Mucosa of rectum (tissue), 2 donors: ENCODE measurements at regions not wholly inside any gene's neighbourhood (a gene's known extent, or its start where the extent isn't known, plus 50 kb on each side); places are given as distances from the start of the nearest gene placed in this dataset.
"Not testable (repeated sequence)": the region's sequence is repeated elsewhere in the genome, so short reads cannot be mapped to it uniquely, and the experiment has no call there.

ENCODE experiments used
- H3K27ac ChIP-seq, 2 donors: one replicate each; pipeline ENCODE4 v1.7.0; 2013; ENCODE audit warnings: inconsistent platforms in 2 of 2, low read depth in 2 of 2, low read length in 2 of 2
- H3K27me3 ChIP-seq, 2 donors: one replicate each; pipeline ENCODE4 v1.7.0; 2013; ENCODE audit warnings: low read length in 2 of 2; ENCODE audit not compliant: control insufficient read depth in 2 of 2, insufficient read depth in 2 of 2
- H3K36me3 ChIP-seq, 2 donors: one replicate each; pipeline ENCODE4 v1.7.0; 2013; ENCODE audit warnings: low read length in 2 of 2; ENCODE audit not compliant: control insufficient read depth in 2 of 2, insufficient read depth in 2 of 2
- H3K4me1 ChIP-seq, 2 donors: one replicate each; pipeline ENCODE4 v1.7.0; 2013; ENCODE audit warnings: low read length in 2 of 2, mild to moderate bottlenecking in 1 of 2; ENCODE audit not compliant: control insufficient read depth in 2 of 2, insufficient read depth in 2 of 2
- H3K4me3 ChIP-seq, 2 donors: one replicate each; pipeline ENCODE4 v1.7.0; 2013; ENCODE audit warnings: low read length in 2 of 2
- H3K9ac ChIP-seq, 2 donors: one replicate each; pipeline ENCODE4 v1.7.0; 2013; ENCODE audit warnings: low read length in 2 of 2, low read depth in 1 of 2, mild to moderate bottlenecking in 1 of 2
- H3K9me3 ChIP-seq, 2 donors: one replicate each; pipeline ENCODE4 v1.7.0; 2013; ENCODE audit warnings: low read length in 2 of 2; ENCODE audit not compliant: control insufficient read depth in 2 of 2
- donor health status: healthy.
- donor health status: Normal muscosa, but diverticular disease.

- not testable (repeated sequence) for H3K36me3 ChIP-seq, H3K9ac ChIP-seq, H3K27me3 ChIP-seq, H3K4me1 ChIP-seq, H3K4me3 ChIP-seq, H3K27ac ChIP-seq, H3K9me3 ChIP-seq
Observed at GRCh38 chr7:85249787-85250186, 62.9 kb upstream of the SEMA3D start.

DNA sequence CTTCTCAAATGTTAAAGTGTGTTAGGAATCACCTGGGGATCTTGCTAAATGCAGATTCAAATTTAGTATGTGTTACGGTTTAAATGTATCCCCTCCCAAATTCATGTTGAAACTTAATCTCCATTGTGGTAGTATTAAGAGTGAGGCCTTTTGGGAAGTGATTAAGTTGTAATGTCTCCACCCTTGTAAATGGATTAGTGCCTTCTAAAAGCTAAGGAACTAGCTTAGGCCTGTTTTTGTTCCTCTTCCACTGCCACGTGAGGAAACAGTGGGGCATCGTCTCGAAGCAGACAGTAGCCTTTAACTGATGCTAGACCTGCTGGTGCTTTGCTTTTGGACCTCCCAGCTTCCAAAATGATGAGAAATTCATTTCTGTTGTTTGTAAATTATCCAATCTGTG is 52.3 kb upstream of the SEMA3D start:
- Histone ChIP-seq H3K9ac (no peak overlapping the region), H3K36me3 (no peaks in the 10 kb centered on the region), H3K4me3 (no peak overlapping the region), H3K27me3 (no peaks in the 10 kb centered on the region), H3K27ac (no peak overlapping the region), H3K9me3 (no peaks in the 10 kb centered on the region), H3K4me1 (no peaks in the 10 kb centered on the region)

GRCh38 chr7:85237721-85238120 is 50.9 kb upstream of the SEMA3D start:
- H3K9ac ChIP-seq = no peak overlapping the region
- H3K27me3 ChIP-seq = no peaks in the 10 kb centered on the region
- H3K4me1 ChIP-seq = no peaks in the 10 kb centered on the region
- no peaks in the 10 kb centered on the region for H3K36me3 ChIP-seq
- no peak overlapping the region for H3K4me3 ChIP-seq
- H3K27ac ChIP-seq = no peak overlapping the region
- H3K9me3 ChIP-seq = no peaks in the 10 kb centered on the region
